ENCODE measurements at regions not wholly inside any gene's neighbourhood (a gene's known extent, or its start where the extent isn't known, plus 50 kb on each side); places are given as distances from the start of the nearest gene placed in this dataset.

- no peak for DNase-seq
Measured at GRCh38 chr4:130393642-130394041, 1297.7 kb downstream of the C4orf33 start.

GRCh38 chr4:130395871-130396270, 1299.9 kb downstream of the C4orf33 start:
- no peak for DNase-seq

GRCh38 chr4:130403221-130403620, 1307.3 kb downstream of the C4orf33 start:
- DNase-seq, result no peak

GRCh38 chr4:130416228-130416627, 1320.3 kb downstream of the C4orf33 start:
- DNase-seq, result no peak

GRCh38 chr4:130419211-130419975, 1323.4 kb downstream of the C4orf33 start:
- DNase-seq, result no peak

- DNase-seq, result no peak
Measured at GRCh38 chr4:130422261-130422660, 1326.3 kb downstream of the C4orf33 start.

GRCh38 chr4:130424211-130424610, 1328.3 kb downstream of the C4orf33 start:
- DNase-seq, result peak; percentile 0

GRCh38 chr4:130432289-130432688, 1336.3 kb downstream of the C4orf33 start:
- DNase-seq, result no peak

- no peak for DNase-seq
Measured at GRCh38 chr4:130449741-130450140, 1353.8 kb downstream of the C4orf33 start.

- DNase-seq, result no peak
Measured at GRCh38 chr4:130468340-130468739, 1372.4 kb downstream of the C4orf33 start.

- no peak for DNase-seq
Measured at GRCh38 chr4:130478406-130478805, 1382.5 kb downstream of the C4orf33 start.

GRCh38 chr4:130479020-130479419, 1383.1 kb downstream of the C4orf33 start:
- DNase-seq, result no peak

- no peak for DNase-seq
Measured at GRCh38 chr4:130479674-130480073, 1383.7 kb downstream of the C4orf33 start.

- no peak for DNase-seq
Measured at GRCh38 chr4:130484826-130485225, 1388.9 kb downstream of the C4orf33 start.

GRCh38 chr4:130485371-130485770, 1389.4 kb downstream of the C4orf33 start:
- DNase-seq, result no peak

GRCh38 chr4:130486186-130486585, 1390.2 kb downstream of the C4orf33 start:
- DNase-seq, result no peak

- no peak for DNase-seq
Measured at GRCh38 chr4:130486841-130487240, 1390.9 kb downstream of the C4orf33 start.

- DNase-seq, result no peak
Measured at GRCh38 chr4:130510661-130511060, 1414.7 kb downstream of the C4orf33 start.

- DNase-seq, result no peak
Measured at GRCh38 chr4:130511776-130512175, 1415.8 kb downstream of the C4orf33 start.

GRCh38 chr4:130524057-130524456, 1428.1 kb downstream of the C4orf33 start:
- DNase-seq, result no peak

- DNase-seq, result no peak
Measured at GRCh38 chr4:130530505-130530904, 1434.6 kb downstream of the C4orf33 start.

GRCh38 chr4:130534651-130535050, 1438.7 kb downstream of the C4orf33 start:
- DNase-seq, result no peak

- DNase-seq, result no peak
Measured at GRCh38 chr4:130542953-130543352, 1447.0 kb downstream of the C4orf33 start.

- DNase-seq, result no peak
Measured at GRCh38 chr4:130545171-130545570, 1449.2 kb downstream of the C4orf33 start.

- DNase-seq, result no peak
Measured at GRCh38 chr4:130545596-130545995, 1449.6 kb downstream of the C4orf33 start.
